Endothelial cell of umbilical vein (primary cell): ENCODE measurements at regions not wholly inside any gene's neighbourhood (a gene's known extent, or its start where the extent isn't known, plus 50 kb on each side); places are given as distances from the start of the nearest gene placed in this dataset.

Experiments used
- CTCF ChIP-seq, 2 donors: IDR thresholded peaks; 1 replicate in 1 of 2; 2 replicates in 1 of 2; pipeline ENCODE4 v1.5.1; 2011; ENCODE audit warnings: low read length in 2 of 2, mild to moderate bottlenecking in 2 of 2, moderate library complexity in 2 of 2, control low read depth in 1 of 2, inconsistent platforms in 1 of 2, low read depth in 1 of 2; ENCODE audit not compliant: insufficient read depth in 1 of 2; ENCODE audit errors: extremely low read depth in 1 of 2
- MYC ChIP-seq: IDR thresholded peaks from one replicate; pipeline ENCODE4 v1.6.1; 2011; ENCODE audit warnings: mild to moderate bottlenecking, low read depth, low read length
- POLR2A ChIP-seq: IDR thresholded peaks from 2 replicates; pipeline ENCODE4 v1.6.1; 2012; ENCODE audit warnings: low read depth, mild to moderate bottlenecking, control low read depth, low read length
- POLR2AphosphoS5 ChIP-seq: IDR thresholded peaks from 2 replicates; pipeline ENCODE4 v1.6.1; 2012; ENCODE audit warnings: low read depth, mild to moderate bottlenecking, control low read depth, low read length, moderate library complexity; ENCODE audit not compliant: insufficient read depth

GRCh38 chr15:62881056-62881455 is 161.5 kb upstream of the TPM1 start:
- TF ChIP-seq CTCF (IDR thresholded peaks at IDR 0.05; ENCODE audit: extremely low read depth in 1 of 2, insufficient read depth in 1 of 2, low read depth in 1 of 2, low read length in 2 of 2): no peak
- no peak for TF ChIP-seq POLR2A
- no peak for TF ChIP-seq POLR2AphosphoS5
- TF ChIP-seq MYC: no peak
